ENCODE measurements at regions not wholly inside any gene's neighbourhood (a gene's known extent, or its start where the extent isn't known, plus 50 kb on each side); places are given as distances from the start of the nearest gene placed in this dataset.
A peak's percentile ranks its signal among the peaks of the same experiment; 100 is the strongest.

DNA sequence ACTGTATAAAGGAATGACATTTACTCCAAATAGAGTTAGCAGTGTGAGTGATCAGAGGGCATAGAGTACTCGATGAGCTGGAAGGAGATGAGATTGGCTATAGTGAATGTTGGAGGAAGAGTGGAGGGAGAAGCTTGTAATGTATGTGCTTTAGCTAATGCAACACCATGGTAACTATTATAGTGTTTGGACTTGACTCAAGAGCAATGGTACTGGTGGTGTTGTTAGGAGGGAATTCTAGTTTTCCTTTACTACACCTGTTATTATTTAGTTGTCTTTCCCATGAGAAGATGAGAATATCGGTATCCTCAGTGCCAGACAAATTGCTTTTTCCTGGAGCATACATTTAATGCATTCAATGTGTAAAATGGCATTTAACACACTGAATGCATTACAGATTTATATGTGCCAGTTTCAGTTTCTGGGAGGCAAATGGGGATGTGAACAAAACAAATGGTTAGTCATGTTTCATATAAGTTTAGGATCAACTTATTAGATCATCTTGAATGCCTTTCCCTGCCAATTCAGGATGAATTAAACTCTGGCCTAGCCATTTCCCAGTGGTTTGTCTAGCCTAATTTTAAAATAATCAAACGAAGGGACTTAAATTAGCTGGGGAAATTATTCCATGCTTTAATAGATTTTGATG, 291.1 kb upstream of the ADAMTS5 start:
- no peak for DNase-seq

DNA sequence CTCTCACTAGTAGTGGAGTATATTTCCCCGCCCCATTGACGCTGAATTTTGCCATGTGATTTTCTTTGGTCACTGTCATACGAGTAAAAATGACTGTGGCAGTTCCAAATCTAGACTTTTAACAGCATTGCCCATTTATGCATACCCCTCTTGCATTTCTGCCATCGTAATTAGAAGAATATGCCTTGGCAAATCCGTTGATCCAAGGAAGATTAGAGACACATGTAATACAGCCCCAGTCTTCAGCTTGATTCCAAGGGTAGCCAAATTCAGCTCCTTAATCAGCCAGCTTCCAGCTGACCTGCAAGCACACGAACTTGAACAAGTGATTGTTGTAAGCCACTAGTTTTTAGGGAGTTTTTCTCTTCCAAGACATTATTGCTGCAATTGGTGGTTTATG, 290.3 kb upstream of the ADAMTS5 start:
- DNase-seq: no peak

DNA sequence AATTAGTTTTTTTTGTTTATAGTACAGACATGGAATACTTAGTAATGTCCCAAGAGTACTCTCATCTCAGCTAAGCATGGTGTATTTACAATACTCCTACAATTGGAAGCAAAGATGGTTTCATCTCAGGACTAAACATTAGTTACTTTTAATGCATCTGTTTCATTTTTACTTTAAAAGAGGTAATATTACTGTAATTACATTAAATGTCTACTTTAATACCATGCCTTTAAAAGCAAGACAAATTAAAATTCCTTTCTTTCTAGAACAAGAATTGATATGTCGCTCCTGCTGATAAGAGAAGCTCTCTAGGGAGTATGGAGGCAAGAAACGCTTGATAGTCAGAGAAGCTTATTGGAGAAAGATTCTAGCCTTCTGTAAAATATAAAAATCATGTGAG, 284.9 kb upstream of the ADAMTS5 start:
- DNase-seq: no peak

DNA sequence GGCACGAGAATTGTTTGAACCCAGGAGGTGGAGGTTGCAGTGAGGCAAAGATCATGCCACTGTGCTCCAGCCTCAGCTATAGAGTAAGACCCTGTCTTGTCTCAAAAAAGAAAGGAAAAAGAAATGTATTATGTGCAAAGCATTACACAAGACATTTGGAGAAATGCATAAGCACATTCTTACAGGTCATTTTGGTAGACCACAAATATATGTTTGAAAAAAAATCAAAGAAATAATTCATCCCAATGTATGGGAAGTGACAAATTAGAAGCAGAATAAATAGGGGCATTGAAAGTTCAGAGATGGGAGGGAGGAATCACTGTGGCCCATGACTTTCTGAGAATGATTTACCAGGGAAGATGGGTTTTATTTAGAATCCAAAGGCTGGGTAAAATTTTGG, 283.5 kb upstream of the ADAMTS5 start:
- DNase-seq: no peak

DNA sequence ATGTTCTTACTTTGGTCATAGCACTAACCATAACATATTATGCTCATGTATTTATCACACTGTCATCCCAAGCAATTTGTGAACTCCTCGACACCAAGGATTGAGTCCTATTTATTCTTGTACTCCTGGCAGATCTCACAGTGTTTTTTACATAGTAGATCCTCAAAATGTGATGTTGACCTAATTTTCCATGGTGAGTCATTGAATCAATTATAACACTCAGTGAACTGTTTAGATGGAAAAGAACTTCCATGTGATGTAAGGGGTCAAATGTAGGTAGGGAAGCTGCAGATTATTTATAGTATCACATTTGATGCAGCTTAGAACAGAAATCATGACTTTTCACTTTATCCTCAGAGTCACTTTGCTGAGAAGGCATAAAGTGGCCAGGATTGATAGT, 281.9 kb upstream of the ADAMTS5 start:
- DNase-seq: no peak

DNA sequence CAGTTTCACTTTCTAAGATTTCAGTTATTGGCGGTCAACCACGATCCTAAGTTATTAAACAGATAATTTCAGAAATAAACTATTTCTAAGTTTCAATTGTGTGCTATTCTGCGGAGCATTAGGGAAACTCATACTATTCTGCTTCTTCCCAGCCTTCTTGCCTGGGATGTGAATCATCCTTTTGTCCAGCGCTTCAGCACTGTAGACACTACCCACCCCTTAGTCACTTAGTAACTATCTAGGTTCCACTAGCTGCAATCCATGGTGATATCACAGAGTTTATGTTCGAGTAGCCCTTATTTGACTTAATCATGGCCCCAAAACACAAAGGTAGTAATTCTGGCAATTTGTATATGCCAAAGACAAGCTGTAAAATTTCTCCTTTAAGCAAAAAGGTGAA, 279.9 kb upstream of the ADAMTS5 start:
- no peak for DNase-seq

DNA sequence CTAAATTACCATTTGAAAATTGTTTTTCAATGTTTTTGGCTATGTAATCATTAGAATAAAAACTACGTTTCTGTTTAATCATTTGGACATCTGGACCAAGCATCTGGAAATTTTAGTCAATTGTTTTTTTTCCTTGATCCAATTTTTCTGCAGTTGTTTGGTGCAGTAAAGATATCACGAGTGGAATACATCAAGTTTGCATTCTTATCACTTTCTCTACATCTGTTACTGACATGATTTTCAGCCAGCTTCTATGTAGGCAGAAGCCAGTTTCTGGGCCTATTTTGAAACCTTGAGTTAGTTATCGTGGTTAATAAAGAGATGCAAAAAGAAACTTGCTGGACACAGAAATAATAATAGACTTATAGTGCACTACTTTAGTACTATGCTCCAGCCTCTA, 277.9 kb upstream of the ADAMTS5 start:
- DNase-seq: no peak

DNA sequence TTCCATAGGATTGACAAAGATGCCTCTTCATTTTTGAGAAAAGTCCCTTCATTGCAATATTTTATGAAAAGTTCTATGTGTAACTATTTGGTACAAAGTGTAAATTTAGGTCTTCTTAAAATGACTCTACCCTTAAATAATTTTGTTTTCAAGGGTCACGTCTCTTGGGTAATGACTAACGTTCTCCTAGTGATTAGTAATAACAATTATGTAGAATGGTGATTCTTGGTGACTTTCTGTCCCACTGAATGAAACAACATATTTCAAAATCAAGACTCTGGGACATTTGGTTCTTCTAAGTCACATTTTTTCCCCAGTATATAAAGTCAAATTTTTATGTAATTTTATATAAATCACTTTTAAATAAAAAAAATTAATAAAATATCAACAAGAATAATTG, 277.5 kb upstream of the ADAMTS5 start:
- DNase-seq: no peak

DNA sequence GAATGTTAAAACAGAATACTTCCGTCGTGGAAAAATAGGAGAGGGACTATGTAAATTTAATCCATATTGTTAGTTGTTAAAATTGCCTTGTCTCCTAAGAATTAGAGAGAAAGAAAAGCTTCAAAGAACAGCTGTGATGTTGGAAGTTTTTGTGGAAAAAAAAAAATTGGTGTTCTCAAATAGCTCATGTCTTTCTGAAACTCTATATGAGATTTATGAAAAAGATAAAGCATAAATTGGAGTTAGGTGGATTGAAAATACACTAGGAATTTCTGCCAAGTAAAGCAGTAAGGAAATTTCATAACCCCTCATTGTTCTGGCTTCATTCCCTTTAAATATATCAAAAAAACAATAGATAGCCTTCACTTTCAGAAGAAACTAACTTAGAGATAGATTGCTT, 274.0 kb upstream of the ADAMTS5 start:
- no peak for DNase-seq

DNA sequence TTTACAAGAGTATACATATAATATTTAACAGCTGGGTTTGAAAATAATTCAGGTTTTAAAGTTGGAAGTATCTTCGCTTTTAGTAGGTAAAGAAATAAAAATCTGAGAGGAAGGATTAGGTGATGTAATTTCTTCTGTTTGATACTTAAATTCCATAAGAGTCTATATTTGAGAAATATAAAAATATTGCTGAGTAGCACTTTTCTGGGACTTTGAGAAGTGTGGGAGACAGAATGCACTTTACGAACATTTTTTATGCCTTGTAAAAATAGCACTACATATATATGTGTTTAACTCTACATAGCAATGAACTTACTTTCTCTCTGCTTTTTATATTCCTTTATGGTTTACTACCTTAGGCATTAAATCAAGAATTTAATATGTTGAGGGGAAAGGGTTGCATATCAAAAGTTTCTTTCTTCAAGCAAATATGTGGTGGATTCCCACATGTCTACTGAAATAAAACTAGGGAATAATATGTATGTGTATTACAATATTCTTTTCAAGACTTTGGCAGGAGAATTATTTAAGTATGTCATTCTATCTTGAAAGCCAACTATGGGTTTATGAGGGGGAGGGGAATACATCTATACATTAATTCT, 266.7 kb upstream of the ADAMTS5 start:
- no peak for DNase-seq

DNA sequence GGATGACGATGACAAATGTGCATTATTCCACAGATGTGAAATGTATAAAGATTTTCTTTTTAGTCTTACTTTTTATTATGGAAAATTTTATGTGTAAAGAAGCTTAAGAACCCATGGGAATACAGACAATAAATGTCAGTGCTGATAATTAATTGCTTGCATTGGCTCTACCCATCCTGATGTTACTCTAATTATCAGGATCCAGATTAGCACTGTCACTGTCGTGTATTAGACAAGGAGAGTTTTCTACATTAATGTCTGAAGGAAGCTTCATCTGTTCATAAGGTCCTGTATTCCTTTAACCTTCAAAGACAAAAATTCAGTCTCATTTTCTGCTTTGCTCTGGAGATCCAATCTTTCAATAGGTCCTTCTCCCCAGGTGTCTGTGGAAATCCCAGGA, 259.1 kb upstream of the ADAMTS5 start:
- no peak for DNase-seq

DNA sequence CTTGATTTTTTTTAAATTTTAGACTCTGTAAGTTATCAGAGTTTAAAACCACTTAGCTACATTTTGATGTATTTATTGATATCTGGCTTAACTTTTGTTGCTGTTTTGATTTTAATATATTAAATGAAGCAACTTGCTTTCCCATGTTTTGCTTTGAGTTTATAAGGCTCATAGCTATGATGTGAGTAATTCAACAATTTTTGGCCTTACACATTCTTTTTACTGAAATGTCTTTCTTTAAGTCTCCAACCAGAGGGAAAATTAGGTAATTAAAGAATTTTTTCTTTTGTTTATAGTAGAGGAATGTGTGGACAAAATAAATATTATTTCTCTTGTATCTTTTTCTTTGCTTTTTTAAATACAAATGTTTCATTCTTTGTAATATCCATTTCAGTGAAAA, 258.3 kb upstream of the ADAMTS5 start:
- DNase-seq: no peak

DNA sequence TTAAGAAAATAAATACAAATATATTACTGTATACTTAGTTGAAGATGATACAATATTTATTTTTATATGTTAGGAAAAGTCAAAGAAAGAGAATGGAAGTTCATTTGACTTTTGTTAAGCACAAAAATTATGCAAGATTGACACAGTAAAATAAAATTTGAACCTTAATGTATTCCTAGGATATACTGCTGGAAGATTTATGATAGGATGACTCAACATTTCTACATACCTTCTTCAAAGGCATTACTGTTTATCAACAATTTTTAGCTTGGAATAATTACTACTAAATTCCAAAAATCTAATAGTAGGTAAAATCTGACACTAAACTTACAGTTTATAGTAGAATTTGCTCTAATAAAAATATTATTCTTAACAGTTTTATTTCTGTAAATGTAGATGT, 257.3 kb upstream of the ADAMTS5 start:
- no peak for DNase-seq

DNA sequence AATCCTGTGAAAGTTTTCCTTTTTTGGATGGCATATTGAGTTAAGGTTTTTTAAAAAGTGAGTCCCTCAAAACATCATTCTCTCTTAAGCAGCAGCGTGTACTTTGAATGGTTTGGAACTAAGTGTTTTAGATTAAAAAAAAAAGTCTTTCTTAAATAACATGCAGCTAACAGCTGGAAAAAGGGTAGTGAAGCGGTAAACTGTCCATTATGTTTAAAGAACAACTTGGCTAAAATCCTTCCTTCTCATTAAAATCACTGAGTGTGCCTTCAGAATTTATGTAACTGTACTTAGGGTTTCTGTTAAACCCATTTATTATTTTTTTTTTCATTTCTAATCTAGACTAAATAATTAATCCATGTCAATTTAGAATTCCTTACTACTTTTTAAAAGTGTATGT, 254.2 kb upstream of the ADAMTS5 start:
- no peak for DNase-seq

DNA sequence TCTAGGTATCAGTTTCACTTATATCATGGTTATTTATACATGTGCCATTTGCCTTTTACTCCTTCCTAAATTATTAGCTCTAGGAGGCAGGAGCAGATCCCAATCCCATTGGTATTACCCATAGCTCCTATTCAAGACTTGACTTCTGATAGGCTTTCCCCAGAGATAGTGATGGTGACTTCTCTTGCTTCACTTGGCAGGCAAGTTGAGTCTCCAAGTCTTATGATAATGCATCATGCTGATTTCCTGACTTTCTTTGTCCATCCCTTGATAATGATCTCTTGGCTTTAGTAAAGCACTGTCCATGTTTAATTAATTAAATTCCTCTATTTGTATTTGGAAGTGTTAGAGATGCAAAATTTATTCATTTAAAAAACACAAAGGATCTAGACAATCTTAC, 253.5 kb upstream of the ADAMTS5 start:
- no peak for DNase-seq

DNA sequence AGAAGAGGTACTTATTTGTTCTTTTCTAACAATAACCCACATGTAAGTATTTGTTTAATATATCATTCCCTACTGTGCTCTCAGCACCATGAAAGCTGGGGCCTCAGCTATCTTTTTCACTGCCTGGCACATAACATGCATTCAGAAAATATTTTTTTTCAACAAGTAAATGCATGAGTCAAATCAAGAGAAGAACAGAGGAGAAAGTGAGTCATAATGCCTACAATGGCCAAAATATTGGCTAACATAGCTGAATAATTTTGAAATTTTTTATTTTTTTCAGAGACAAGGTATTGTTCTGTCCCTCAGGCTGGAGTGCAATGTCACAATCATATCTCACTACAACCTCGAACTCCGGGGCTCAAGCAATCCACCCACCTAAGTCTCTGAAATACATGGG, 252.2 kb upstream of the ADAMTS5 start:
- DNase-seq: no peak

DNA sequence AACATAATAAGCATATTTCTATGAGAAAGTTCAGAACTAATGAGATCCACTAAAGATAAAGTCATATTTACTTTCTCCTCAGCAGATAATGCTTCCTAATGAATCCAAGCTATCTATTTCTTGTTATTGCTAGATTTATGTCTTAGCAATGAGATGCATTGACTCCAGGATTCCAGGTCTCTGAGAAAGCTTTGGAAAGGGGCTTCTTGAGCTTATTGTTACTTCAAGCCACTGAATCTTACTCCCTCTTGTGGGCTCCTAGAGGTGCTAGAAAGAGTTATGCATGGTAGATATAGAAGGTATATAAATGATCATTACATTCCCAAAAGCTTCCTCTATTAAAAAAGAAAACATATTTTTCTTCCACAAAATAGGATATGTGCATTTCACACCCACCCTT, 246.4 kb upstream of the ADAMTS5 start:
- DNase-seq: peak; percentile 13 to 18

DNA sequence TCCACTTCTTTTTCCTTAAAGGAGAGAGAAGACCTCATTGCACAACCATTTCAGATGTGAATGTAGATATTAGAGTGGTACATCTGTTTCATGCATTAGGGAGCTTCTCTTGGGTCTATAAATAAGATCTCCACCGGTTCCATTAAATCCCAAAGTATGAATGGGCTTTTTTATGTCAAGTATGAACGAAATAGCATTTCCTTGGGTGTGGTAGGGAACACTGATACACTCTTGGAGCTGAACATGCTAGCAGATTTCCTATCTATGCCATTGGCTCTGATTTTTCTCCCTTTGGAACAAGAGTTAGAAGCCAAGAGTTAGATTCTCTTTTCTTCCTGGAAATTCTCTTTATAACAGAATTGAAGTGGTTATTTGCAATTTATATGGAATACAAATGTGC, 245.6 kb upstream of the ADAMTS5 start:
- DNase-seq: no peak

DNA sequence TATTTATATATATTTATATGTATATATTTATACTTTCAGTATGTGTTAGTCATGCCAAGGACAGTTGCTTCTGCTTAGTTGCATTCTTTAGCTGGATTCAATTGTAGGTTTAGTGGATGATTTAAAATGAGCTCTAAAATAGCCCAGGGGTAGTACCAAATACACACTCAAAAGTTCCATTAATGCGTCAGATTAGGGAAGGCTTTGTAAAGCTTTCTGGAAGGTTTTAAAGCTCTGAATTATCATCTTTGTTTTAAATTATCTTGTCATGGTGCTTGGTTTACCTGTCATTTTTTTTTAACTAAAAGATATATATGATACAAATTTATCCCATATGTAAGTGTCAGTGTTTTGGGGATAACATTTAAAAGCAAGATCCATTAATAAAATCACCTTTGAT, 242.7 kb upstream of the ADAMTS5 start:
- no peak for DNase-seq

DNA sequence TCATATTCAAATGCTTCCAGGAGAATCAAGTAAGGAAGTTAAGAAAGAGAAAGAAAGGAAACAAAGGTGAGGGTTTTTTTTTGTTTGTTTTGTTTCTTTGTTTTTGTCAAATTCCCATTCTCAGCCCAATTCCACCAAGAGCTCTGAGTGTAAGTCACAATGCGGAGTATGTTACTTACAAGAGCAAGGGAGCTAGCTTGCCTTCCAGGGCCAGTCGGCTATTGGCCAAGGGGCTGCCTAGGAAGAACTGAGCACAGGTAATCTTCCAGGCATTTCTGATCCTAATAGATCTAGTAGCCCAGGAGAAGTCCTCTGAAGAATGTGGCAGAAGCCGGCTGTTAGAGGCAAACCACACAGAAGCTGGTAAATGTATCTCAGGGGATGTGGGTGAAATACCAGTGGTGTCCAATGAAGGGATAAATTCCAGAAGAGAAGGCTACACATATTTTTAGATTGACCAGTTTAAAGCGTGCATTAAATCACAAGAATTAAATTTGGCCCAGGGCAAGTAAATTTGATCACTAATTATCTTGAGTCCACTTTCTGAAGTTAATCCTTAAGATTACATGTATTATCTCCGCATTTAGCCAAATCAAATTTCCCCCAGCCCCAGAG, 239.6 kb upstream of the ADAMTS5 start:
- no peak for DNase-seq

DNA sequence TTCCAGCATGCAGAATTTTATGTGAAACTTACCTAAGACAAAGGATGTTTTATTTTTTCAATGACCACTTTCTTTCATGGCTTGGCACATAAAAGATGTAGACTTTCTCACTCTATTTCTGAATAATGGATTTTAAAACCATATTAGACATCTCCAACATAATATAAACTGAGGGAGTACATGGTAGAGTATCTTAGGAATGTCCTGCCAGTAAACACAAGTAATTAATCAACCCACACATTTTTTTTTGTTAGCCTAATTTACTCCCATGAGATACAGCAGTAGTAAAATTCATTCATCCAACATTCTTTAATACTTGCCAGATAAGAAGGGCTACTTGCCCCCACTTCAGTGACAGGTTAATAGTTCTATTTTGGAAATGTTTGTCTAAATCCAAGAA, 235.4 kb upstream of the ADAMTS5 start:
- DNase-seq: no peak

DNA sequence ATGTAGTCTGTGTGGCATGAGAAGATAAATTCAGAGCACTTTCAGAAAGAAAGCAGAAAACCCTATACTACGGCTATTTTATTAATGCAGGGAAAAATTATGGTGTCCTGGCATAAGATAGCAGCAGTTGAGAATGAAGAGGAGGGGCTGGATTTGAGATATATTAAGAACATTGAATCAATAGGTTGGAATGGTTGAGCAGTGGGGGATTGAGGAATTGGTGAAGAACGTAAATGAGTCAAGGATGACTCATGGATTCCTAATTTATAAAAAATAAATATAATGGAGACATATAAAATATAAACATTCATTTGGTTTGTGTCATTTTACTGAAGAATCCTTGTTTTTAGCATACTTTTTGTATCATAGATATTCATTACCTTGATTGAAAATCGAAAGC, 234.3 kb upstream of the ADAMTS5 start:
- no peak for DNase-seq

DNA sequence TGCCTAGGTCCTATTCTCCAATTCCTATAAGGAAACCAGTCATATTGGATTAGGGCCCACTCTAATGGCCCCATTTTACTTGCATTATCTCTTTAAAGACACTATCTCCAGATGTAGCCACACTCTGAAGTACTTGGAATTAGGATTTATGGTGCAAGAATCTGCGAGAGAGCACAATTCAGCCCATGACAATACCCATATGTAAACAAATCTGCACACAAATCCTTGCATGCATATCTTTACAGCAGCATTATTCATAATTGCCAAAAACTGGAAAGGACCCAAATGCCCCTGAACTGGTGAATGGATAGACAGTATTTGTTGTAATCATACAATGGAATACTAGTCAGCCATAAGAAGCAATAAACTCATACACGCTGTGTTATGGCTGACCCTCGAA, 229.8 kb upstream of the ADAMTS5 start:
- DNase-seq: no peak

DNA sequence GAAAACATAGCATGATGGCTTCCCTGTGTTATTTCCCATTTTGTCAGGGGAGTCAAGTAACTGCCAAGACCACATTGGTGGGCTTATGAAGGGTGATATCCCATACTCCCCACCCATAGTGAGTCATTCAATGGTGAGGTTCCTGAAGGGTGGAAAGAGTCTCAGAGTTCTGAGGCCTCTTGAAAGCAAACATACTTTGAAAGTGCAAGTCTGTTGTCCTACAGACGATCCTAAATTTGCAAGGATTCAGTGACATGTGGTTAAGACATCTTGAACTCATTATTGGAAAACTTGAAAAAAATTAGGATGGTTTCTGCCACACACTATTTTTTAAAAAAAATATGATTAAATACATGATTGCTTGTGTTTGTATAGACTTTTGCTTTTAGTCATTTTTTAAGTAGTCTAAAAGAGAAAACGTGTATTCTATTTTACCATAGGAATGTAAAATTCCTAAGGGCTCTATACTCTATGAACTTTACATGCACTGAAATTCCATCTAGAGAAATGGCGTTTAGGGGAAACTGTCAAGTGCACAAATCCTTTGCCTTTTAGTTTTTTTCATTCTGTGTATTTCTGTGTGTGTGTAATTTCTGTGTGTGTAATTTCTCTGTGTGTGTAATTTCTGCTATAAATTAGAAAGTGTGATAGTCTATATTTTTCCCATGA, 225.5 kb upstream of the ADAMTS5 start:
- DNase-seq: no peak
